Muscle of leg (tissue), 3 donors: ENCODE measurements at regions not wholly inside any gene's neighbourhood (a gene's known extent, or its start where the extent isn't known, plus 50 kb on each side); places are given as distances from the start of the nearest gene placed in this dataset.

Experiments used
- DNase-seq: peaks from one replicate; pipeline ENCODE4 v3.0.0; 2013
- H3K27ac ChIP-seq: one replicate; pipeline ENCODE4 v1.5.1; 2013; ENCODE audit warnings: mild to moderate bottlenecking, low read length, control low read depth
- H3K27me3 ChIP-seq: one replicate; pipeline ENCODE4 v1.6.1; 2013; ENCODE audit warnings: low read length; ENCODE audit not compliant: control insufficient read depth, insufficient read depth
- H3K36me3 ChIP-seq: one replicate; pipeline ENCODE4 v1.6.1; 2013; ENCODE audit warnings: low read length; ENCODE audit not compliant: control insufficient read depth, insufficient read depth
- H3K4me1 ChIP-seq: one replicate; pipeline ENCODE4 v1.6.1; 2013; ENCODE audit warnings: low read length; ENCODE audit not compliant: control insufficient read depth, insufficient read depth
- H3K4me3 ChIP-seq: one replicate; pipeline ENCODE4 v1.5.1; 2013; ENCODE audit warnings: low read length, control low read depth
- H3K9me3 ChIP-seq: replicated peaks from 2 replicates; pipeline ENCODE4 v1.6.1; 2013; ENCODE audit warnings: low read depth, low read length; ENCODE audit not compliant: control insufficient read depth
- WGBS: methylation state at CpG from one replicate; pipeline ENCODE4 v1.1.5; 2013; ENCODE audit warnings: missing lambda C conversion rate; ENCODE audit not compliant: insufficient coverage; 5-methylcytosine and 5-hydroxymethylcytosine counted together

DNA sequence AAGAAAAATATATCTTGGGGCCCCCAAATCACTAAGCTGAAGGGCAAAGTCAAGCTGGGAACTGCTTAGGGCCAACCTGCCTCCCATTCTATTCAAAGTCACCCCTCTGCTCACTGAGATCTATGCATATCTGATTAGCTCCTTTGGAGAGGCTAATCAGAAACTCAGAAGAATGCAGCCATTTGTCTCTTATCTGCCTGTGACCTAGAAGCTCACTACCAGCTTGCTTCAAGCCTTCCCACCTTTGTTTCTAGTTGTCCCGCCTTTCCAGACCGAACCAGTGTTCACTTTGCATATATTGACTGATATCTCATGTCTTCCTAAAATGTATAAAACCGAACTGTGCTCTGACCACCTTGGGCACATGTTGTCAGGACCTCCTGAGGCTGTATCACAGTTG is 479.4 kb downstream of the METTL4 start:
- 62% methylated on average over 3 of the region's 3 CpGs for WGBS
- Histone ChIP-seq H3K4me3 (no peak overlapping the region), H3K4me1 (no peaks in the 10 kb centered on the region), H3K9me3 (no peaks in the 10 kb centered on the region), H3K36me3 (no peaks in the 10 kb centered on the region), H3K27me3 (no peaks in the 10 kb centered on the region), H3K27ac (no peak overlapping the region)
- no peak for DNase-seq

DNA sequence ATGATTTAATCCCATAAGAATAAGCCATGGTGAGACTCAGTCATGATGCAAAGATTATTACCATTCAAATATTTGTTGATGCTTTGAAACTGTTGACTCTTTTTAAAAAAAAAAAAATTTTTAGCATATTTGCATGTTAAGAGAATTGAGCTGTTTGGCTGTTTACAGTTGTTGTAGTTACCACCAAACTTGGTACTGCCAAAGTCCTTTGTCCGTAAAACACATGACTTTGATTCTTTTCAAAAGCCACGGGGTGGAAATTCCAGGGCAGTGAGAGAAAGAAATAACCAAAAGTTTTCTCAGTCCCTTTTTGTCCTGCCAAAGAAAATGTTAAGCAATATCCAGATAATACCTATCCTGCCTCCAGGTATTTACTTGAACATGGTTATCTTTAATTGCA is 474.8 kb downstream of the METTL4 start:
- no peaks in the 10 kb centered on the region for H3K27me3 ChIP-seq
- H3K4me3 ChIP-seq: no peak overlapping the region
- H3K9me3 ChIP-seq: no peaks in the 10 kb centered on the region
- WGBS: 67% methylated on average over 1 of the region's 2 CpGs
- no peaks in the 10 kb centered on the region for H3K4me1 ChIP-seq
- no peak for DNase-seq
- H3K27ac ChIP-seq: no peak overlapping the region
- no peaks in the 10 kb centered on the region for H3K36me3 ChIP-seq

DNA sequence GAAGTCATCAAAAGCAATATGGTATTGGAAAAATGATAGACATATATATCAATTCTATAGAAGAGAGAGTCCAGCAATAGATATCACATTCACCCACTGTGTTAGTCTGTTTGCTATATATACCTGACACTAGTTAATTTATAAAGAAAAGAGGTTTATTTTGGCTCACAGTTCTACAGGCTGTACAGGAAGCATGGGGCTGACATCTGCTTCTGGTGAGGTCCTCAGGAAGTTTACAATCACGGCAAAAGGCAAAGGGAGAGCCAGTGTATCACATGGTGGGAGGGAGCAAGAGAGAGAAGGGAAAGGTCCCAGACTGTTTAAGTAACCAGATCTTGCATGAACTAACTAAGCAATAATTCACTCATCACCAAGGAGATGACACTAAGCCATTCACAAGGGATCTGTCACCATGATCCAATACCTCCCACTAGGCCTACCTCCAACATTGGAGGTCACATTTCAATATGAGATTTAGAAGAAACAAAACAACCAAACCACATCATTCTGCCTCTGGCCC is 470.6 kb downstream of the METTL4 start:
- no CpG with 5 or more reads among the region's 1 CpG for WGBS
- H3K9me3 ChIP-seq: no peaks in the 10 kb centered on the region
- no peak overlapping the region for H3K4me3 ChIP-seq
- H3K4me1 ChIP-seq: no peaks in the 10 kb centered on the region
- H3K27ac ChIP-seq: no peak overlapping the region
- no peaks in the 10 kb centered on the region for H3K36me3 ChIP-seq
- no peak for DNase-seq
- no peaks in the 10 kb centered on the region for H3K27me3 ChIP-seq

DNA sequence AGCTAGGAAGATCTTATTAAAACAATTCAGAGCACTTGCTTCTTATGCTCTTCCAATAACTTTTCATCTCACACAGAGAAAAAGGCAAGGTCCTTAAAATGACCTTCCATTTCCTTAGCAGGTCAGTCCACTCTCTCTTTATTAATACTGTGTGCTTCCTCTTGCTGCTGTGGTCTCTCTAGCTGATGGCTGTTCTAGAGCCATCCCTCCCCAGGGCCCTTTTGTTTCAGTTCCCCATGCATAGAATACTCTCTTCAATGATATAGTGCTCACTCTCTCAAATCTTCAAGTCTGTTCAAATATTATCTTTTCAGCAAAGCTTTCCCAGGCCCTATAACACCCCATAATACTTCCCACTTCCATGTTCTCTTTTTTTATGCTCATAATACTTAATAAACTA is 469.3 kb downstream of the METTL4 start:
- H3K4me3 ChIP-seq: no peak overlapping the region
- no peaks in the 10 kb centered on the region for H3K36me3 ChIP-seq
- no peak overlapping the region for H3K27ac ChIP-seq
- no peaks in the 10 kb centered on the region for H3K27me3 ChIP-seq
- H3K9me3 ChIP-seq: no peaks in the 10 kb centered on the region
- no peak for DNase-seq
- H3K4me1 ChIP-seq: no peaks in the 10 kb centered on the region

DNA sequence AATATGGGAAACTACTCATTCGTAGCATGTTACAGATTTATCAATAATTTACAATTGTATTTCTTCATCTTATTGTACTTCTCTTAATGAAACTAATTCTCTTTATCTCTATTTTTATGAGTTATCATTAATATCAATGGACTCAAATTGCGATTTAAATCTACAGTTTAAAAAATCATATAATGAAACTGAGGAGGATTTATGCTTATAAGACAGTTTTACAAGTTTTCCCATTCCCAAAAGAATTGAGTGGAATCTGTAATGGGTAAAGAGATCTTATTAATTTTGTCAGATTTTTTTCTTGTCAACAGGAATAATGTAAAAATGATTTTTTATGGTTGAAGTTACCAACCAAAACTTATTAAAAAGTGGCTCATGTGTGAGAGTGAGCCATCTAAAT is 468.0 kb downstream of the METTL4 start:
- Histone ChIP-seq H3K36me3 (no peaks in the 10 kb centered on the region), H3K4me3 (no peak overlapping the region), H3K9me3 (no peaks in the 10 kb centered on the region), H3K4me1 (no peaks in the 10 kb centered on the region), H3K27me3 (no peaks in the 10 kb centered on the region), H3K27ac (no peak overlapping the region)
- no peak for DNase-seq
- no CpG with 5 or more reads among the region's 2 CpGs for WGBS

DNA sequence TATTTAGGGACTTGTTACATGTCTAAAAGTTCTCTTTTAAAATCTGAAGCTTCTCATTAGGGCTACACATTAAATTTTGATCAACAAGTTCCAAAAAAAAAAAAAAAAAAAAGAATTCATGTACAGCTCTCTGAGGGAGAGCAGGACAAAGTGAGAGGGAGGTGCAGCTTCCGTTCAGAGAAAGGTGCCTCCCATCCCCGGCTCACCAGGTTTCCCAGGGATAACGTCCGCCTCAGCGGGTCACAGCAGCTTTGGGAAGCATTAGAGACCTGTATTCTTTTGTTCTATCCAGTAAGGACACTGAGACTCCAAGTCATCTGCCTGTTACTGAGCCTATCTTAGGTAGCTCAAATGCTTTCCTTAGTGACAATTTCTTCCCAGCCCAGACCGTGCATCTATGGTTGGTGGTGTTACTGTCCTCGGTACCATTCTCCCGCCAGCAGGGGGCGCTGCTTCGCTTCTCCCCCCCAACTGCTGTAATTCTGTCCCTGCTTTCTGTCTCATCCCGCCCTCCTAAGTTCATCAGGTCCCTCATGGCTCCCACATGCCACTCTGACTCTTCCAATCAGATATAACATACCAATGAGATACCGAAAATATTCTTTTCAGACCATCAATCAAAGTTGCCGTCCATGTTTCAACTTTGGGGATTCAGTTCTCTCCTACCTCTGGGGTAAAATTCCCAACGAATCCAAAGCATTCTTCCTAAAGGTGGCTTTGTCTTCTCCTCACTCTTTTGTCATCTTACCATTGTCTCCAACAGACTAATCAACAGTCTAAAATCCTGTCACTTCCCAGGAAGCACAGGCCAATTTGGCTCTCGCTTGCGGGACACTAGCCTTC is 466.5 kb downstream of the METTL4 start:
- no peaks in the 10 kb centered on the region for H3K27me3 ChIP-seq
- no peak overlapping the region for H3K27ac ChIP-seq
- no peaks in the 10 kb centered on the region for H3K4me1 ChIP-seq
- H3K9me3 ChIP-seq: no peaks in the 10 kb centered on the region
- no peak for DNase-seq
- H3K4me3 ChIP-seq: no peak overlapping the region
- H3K36me3 ChIP-seq: no peaks in the 10 kb centered on the region
- WGBS: 38% methylated on average over 9 of the region's 16 CpGs

DNA sequence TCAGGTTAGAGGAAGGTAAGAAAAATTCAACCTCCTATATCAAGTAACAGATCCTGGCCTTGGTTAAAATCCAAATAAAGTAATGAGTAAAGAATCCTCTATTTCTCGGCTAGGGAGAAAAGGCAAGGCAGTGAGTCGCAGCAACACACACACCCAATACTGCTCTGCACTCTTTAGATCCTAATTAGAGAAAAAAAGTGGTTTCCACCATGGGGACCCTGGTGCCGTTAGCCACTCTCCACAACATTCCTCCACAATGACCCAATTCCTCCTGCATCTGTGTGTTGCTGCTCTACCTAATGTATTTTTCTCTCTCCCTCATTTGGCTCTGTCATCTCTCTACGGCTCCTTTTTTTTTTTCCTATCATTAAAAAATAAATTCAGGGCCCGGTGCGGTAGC is 462.7 kb downstream of the METTL4 start:
- no peaks in the 10 kb centered on the region for H3K4me1 ChIP-seq
- no peak overlapping the region for H3K27ac ChIP-seq
- DNase-seq: peak; percentile 73
- H3K9me3 ChIP-seq: no peaks in the 10 kb centered on the region
- no peak overlapping the region for H3K4me3 ChIP-seq
- WGBS: 68% methylated on average over 2 of the region's 6 CpGs
- no peaks in the 10 kb centered on the region for H3K27me3 ChIP-seq
- no peaks in the 10 kb centered on the region for H3K36me3 ChIP-seq

DNA sequence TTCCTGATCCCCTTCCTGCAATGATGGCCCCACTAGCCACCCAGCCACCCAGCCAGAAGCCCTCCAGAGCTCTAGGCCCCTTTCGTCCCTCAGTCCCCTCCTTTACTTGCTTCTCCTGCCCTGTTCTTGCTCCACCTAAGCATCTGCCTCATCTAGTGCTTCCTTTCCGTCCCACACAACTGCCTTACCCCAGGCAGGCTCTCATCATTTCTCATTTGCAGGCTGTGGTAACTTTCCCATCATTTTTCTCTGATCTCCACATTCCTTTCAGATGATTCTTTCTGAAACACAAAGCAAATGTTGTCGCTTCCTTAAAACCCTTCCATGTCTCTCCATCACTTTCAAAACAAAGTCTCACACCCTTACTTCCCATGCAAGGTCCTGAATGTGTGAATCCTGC is 459.8 kb downstream of the METTL4 start:
- Histone ChIP-seq H3K27ac (no peak overlapping the region), H3K4me3 (no peak overlapping the region), H3K4me1 (no peaks in the 10 kb centered on the region), H3K9me3 (no peaks in the 10 kb centered on the region), H3K36me3 (no peaks in the 10 kb centered on the region), H3K27me3 (no peaks in the 10 kb centered on the region)
- DNase-seq: no peak
- WGBS: 74% methylated on average over 3 of the region's 3 CpGs

DNA sequence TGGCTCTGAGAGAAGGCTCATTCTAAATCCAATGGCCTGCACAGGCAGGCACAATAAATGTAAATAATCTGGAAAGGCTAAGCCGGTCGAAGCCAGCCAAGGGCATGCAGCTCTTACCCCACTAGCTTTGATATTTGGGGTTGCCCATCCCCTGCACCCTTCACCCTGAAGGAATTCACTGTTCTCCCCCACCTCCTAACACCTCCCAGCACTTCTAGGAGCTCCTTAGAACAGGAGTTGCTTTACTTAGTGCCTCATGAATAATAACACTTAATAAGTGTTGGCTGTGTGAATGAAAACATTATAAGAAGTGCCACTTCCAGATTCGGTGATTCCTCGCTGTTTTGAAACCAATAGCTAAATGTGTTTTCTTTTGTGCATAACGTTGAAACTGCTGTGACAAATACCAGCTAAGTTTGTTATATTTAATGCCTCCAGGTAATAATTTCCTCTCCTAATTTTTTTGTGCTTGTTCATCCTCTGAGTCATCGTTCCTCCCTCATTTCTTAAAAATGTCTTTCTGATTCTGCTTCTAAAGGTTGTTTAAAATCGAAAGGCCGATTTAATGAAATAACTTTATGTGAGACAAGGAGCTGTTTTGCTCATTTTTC is 458.8 kb downstream of the METTL4 start:
- no peaks in the 10 kb centered on the region for H3K36me3 ChIP-seq
- no peak overlapping the region for H3K4me3 ChIP-seq
- no peaks in the 10 kb centered on the region for H3K4me1 ChIP-seq
- WGBS: 100% methylated on average over 1 of the region's 8 CpGs
- H3K27ac ChIP-seq: no peak overlapping the region
- H3K9me3 ChIP-seq: no peaks in the 10 kb centered on the region
- DNase-seq: no peak
- H3K27me3 ChIP-seq: no peaks in the 10 kb centered on the region

DNA sequence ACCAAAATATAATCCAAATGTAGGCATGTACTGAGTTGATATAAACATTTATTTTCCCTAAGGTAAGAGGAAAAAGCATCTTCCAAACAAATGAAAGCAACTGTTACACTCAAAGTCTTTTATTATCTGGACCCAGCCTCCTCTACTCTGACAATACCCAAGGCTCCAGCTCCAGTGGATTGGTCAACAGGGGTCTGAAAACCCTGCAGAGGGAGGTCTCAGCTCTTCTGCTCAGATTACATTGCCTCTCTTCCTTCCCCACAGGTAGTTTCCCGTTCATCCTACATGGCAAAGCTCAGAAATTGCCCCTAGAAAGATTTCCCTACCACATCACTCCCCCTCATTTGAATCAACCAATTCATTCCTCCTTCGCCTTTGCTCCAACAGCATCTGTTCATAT is 457.0 kb downstream of the METTL4 start:
- H3K4me1 ChIP-seq: no peaks in the 10 kb centered on the region
- H3K9me3 ChIP-seq: no peaks in the 10 kb centered on the region
- no peak overlapping the region for H3K4me3 ChIP-seq
- no peak for DNase-seq
- no peaks in the 10 kb centered on the region for H3K36me3 ChIP-seq
- H3K27me3 ChIP-seq: no peaks in the 10 kb centered on the region
- WGBS: 64% methylated on average over 2 of the region's 2 CpGs
- H3K27ac ChIP-seq: no peak overlapping the region
